RCC 7860 (cell line): ENCODE measurements at regions not wholly inside any gene's neighbourhood (a gene's known extent, or its start where the extent isn't known, plus 50 kb on each side); places are given as distances from the start of the nearest gene placed in this dataset.

Experiments
- DNase-seq: peaks from one replicate; pipeline ENCODE4 v3.0.0-alpha.2; 2015; ENCODE audit warnings: low spot score
- FAIRE-seq: peaks from 2 replicates; lab custom pipeline; 2012; peaks lifted over from hg19 to GRCh38; lab: Jason Lieb, UNC

- DNase-seq (no peak), FAIRE-seq (no peak)
Measured at GRCh38 chr4:113849771-113850170, 88.2 kb upstream of the CAMK2D start.

GRCh38 chr4:113847710-113848109, 86.2 kb upstream of the CAMK2D start:
- DNase-seq: no peak
- FAIRE-seq: no peak

GRCh38 chr4:113846433-113846832, 84.9 kb upstream of the CAMK2D start:
- FAIRE-seq: no peak
- DNase-seq: no peak

DNA sequence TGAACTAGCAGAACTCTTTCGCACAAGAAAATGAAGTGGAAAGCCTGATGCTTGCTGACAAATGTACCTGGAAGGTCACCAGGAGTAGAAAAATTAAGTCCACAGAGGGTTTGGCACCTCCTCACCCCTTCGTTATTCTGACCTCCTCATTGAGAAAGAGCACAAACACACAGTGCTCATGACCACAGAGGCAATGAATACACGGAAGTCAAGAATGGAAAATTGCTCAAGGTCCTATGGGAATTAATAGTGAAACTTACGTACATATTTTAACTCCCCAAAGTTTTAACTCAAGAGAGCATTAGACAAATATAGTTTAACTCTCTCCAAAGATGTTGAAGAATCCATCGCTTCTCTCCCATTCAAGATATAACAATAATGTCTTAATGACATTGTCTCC, 83.6 kb upstream of the CAMK2D start:
- FAIRE-seq (no peak), DNase-seq (no peak)

DNA sequence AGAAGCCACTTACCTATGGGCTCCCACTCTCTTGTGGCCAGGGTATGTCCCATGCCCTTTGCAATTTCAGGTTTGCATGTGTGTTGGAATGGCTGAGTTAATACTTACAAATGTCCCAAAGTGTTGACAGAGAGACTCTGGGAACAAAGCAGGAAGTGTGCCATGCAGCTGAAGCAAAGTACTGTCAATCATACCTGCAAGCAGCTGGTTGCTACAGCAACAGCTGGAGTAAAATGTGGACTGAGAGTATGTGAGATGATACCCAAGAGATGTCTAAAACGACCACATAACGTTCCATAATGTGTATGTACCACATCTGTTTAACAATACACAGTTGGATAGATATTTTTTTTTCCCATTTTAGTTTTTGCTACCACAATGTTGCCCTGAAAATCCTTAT, 82.8 kb upstream of the CAMK2D start:
- FAIRE-seq (no peak), DNase-seq (no peak)

- DNase-seq (no peak), FAIRE-seq (no peak)
Measured at GRCh38 chr4:113840861-113841260, 79.3 kb upstream of the CAMK2D start.

GRCh38 chr4:113838460-113838859, 76.9 kb upstream of the CAMK2D start:
- no peak for FAIRE-seq
- DNase-seq: no peak

DNA sequence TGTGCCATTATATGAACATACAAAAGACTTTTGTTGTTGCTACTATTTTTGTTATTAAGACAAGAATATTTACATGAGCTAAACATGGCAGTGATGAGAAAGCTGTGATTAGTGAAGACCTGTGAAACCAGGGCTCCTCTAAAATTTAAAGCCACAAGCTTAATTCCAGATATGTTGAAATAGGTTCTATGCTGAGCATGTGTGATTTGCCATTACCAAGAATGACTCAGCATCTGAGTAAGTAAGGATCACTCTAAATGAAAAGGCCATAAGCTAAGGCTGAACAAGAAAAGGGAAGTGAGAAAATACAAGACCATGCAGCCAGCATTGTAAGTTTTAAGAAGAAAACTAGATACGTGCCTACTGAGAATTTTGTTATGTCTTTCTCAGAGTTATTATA, 75.9 kb upstream of the CAMK2D start:
- peak; percentile 67 for DNase-seq
- peak; percentile 83 for FAIRE-seq

DNA sequence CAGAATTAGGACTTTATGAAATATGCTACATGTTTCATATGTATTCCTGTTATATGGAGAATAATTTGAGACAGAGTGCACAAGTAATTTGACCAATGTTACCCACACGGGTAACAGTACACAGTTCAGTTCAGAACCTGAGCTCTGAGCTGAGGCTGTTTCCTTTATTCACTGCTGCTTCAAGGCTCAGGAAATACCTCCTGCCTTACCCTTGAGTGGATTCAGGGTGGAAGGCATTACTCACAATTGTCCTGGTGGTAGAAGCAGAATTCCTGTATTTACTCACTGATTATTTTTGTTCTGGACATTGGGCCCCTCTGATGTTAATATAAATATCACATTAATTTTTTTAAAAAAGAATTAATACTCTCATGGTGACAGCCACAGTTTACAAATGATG, 73.5 kb upstream of the CAMK2D start:
- no peak for FAIRE-seq

DNA sequence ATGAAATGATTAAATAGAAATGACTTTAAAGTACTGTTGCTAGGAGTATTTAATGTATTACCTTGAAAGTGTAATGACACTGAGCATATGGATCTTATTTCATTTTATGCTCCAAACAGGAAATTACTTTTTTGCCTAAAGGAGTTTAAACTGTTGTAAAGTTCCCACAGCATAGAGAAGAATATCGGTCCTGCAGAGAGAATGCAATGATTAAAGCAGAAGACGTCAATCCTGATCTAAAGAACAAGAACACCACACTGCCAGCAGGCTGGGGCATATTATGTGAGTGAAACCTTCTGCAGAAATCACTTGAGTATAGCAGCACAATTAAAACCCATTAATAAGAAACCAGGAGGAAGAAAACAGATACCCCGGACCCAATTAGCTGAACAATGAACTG, 72.8 kb upstream of the CAMK2D start:
- no peak for FAIRE-seq
- no peak for DNase-seq

More for the DNA sequence above, 73.5 kb upstream of the CAMK2D start:
- no peak for DNase-seq

DNA sequence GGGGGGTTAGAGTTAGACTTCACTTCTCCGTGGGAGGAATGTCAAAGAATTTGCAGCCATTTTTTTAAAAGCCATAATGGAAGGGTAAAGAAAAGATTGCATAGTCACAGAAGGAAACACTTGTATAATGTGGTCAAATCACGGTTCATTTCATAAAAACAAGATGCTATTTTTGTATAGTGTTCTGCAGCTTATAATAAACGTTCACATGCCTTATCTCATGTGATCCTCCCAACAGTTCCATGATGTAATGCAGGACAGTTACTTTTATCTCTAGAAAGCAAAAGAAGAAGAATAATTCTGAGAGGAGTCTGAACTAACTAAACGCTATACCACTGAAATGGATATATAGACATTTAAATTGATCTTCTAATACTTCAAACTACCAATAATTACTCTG, 71.3 kb upstream of the CAMK2D start:
- DNase-seq: no peak
- no peak for FAIRE-seq

GRCh38 chr4:113831457-113831856, 69.9 kb upstream of the CAMK2D start:
- DNase-seq (no peak), FAIRE-seq (no peak)

GRCh38 chr4:113828702-113829101, 67.2 kb upstream of the CAMK2D start:
- DNase-seq: no peak
- FAIRE-seq: no peak

GRCh38 chr4:113827285-113827684, 65.7 kb upstream of the CAMK2D start:
- FAIRE-seq (no peak), DNase-seq (no peak)

DNA sequence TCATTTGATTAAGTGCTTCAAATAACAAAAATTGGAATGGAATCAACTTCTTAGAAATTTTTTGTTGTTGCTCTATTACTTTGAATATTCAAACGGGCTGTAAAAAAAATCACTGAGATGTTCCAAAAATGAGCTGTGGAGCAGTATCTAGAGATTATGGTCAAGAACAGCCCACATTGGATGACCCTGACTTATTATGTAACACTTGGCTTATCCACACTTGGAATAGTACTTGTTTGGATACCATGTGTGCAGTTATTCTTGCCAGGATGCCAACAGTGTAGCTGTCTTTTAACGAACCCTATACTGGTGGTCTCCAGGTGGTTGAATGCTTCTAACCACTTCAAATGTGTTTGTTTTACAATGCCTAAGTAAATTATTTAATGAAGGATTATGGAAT, 64.9 kb upstream of the CAMK2D start:
- FAIRE-seq (no peak), DNase-seq (no peak)

GRCh38 chr4:113825272-113825671, 63.7 kb upstream of the CAMK2D start:
- no peak for FAIRE-seq
- no peak for DNase-seq

DNA sequence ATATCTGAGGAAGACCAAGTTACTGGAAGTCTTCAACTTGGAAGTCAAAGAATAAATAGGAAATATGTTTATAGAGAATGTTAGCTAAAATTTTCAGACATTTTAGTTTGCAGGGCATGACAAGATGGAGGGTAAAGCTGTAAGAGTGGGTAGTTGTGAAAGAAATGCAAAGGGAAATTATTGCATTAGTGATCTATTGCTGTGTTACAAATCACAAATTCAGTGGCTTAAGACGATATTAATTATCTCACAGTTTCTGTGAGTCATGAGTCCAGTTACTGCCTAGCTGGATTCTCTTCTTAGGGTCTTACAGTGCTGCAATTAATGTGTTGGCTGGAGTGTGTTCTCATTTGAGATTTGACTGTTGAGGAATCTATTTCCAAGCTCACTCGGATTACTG, 62.9 kb upstream of the CAMK2D start:
- DNase-seq (no peak), FAIRE-seq (no peak)

- no peak for FAIRE-seq
- DNase-seq: no peak
Measured at GRCh38 chr4:113823291-113823659, 61.7 kb upstream of the CAMK2D start.

- no peak for FAIRE-seq
- DNase-seq: no peak
Measured at GRCh38 chr4:113822555-113823290, 61.2 kb upstream of the CAMK2D start.

GRCh38 chr4:113821856-113822255, 60.3 kb upstream of the CAMK2D start:
- DNase-seq (no peak), FAIRE-seq (no peak)

- DNase-seq (no peak), FAIRE-seq (no peak)
Measured at GRCh38 chr4:113820108-113820507, 58.6 kb upstream of the CAMK2D start.

GRCh38 chr4:113815826-113816225, 54.3 kb upstream of the CAMK2D start:
- no peak for FAIRE-seq
- DNase-seq: no peak

DNA sequence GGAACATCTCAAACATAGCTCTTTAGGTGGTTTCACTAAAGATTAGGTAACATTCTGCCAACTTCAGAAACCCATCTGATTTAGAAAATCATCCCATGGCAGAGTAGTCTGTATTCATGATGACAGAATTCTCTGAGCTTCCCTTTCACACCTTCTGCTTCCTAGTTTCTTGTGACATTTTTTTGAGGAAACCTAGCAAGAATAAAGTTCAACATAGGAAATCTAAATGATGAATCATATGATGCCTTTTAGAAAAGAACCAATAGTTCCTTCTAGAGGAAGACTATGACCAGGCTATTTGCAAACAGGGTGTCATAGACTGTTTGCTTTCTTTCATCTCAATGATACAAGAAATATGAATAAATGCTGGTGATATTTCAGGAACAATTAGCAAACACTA, 49.8 kb upstream of the CAMK2D start:
- DNase-seq (no peak), FAIRE-seq (no peak)
